Transverse colon (tissue), 4 donors: ENCODE measurements at regions not wholly inside any gene's neighbourhood (a gene's known extent, or its start where the extent isn't known, plus 50 kb on each side); places are given as distances from the start of the nearest gene placed in this dataset.
"Not testable (repeated sequence)": the region's sequence is repeated elsewhere in the genome, so short reads cannot be mapped to it uniquely, and the experiment has no call there.

Source experiments
- EP300 ChIP-seq: sonication (generic); formaldehyde crosslinking; IDR thresholded peaks from one replicate; pipeline ENCODE4 v1.6.1; 2017; ENCODE audit warnings: antibody characterized with exemption, low read depth
- POLR2A ChIP-seq: fragments of 450-650 bp; IDR thresholded peaks from one replicate; pipeline ENCODE4 v1.6.1; 2016; ENCODE audit warnings: antibody characterized with exemption, mild to moderate bottlenecking, moderate library complexity
- POLR2AphosphoS5 ChIP-seq, 3 donors: sonication (generic); formaldehyde crosslinking; IDR thresholded peaks; one replicate each; pipeline ENCODE4 v1.6.1; 2016; ENCODE audit warnings: antibody characterized with exemption in 3 of 3
- TF ChIP-seq, protein P1 (sequence below), 5 experiments: fragments of 200-600 bp in 3 of 5; fragments of 450-650 bp in 2 of 5; sonication (generic) in 3 of 5; IDR thresholded peaks; 1 replicate in 2 of 5; 2 replicates in 3 of 5; pipeline ENCODE4 v1.5.1; 2016 to 2017; ENCODE audit warnings: antibody characterized with exemption in 5 of 5, inconsistent platforms in 3 of 5, mild to moderate bottlenecking in 2 of 5, moderate library complexity in 1 of 5

DNA sequence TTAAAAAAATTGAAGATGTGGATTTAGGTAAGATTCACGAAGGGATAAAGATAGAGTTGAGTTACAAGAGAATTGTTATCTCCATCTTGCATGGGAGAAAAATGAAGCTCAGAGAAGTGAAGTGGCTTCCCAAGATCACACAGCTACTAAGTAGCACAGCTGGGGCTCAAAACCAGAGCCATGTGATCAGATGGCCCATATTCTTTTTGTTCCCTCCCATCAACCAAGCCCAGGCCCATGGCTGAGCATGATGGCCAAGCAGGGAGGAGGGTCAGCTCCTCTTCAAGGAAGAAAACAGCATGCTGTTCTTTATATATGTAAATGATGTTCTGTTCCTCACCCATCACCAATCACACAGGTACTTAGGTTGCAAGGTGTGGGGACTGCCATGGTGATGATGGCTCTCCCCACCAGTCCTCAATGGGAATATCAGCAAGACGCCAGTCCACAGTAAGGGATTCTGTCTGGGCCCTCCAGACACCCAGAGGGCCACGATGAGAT, 56.5 kb upstream of the RABL2A start:
- TF ChIP-seq POLR2AphosphoS5 (IDR thresholded peaks at IDR 0.05); POLR2A; EP300: not testable (repeated sequence)
- TF ChIP-seq, protein P1, sequence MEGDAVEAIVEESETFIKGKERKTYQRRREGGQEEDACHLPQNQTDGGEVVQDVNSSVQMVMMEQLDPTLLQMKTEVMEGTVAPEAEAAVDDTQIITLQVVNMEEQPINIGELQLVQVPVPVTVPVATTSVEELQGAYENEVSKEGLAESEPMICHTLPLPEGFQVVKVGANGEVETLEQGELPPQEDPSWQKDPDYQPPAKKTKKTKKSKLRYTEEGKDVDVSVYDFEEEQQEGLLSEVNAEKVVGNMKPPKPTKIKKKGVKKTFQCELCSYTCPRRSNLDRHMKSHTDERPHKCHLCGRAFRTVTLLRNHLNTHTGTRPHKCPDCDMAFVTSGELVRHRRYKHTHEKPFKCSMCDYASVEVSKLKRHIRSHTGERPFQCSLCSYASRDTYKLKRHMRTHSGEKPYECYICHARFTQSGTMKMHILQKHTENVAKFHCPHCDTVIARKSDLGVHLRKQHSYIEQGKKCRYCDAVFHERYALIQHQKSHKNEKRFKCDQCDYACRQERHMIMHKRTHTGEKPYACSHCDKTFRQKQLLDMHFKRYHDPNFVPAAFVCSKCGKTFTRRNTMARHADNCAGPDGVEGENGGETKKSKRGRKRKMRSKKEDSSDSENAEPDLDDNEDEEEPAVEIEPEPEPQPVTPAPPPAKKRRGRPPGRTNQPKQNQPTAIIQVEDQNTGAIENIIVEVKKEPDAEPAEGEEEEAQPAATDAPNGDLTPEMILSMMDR (IDR thresholded peaks at IDR 0.05) = not testable (repeated sequence)
